ENCODE measurements at regions not wholly inside any gene's neighbourhood (a gene's known extent, or its start where the extent isn't known, plus 50 kb on each side); places are given as distances from the start of the nearest gene placed in this dataset.

- TF ChIP-seq CTCF (IDR thresholded peaks at IDR 0.05; ENCODE audit: insufficient read depth, low read length, poor library complexity, severe bottlenecking): no peak
- no peak for TF ChIP-seq EZH2phosphoT487 (conservative IDR thresholded peaks at IDR 0.05; ENCODE audit: low read length)
Measured at GRCh38 chr3:23686519-23686918, 119.2 kb upstream of the UBE2E1 start.
